ENCODE measurements at regions not wholly inside any gene's neighbourhood (a gene's known extent, or its start where the extent isn't known, plus 50 kb on each side); places are given as distances from the start of the nearest gene placed in this dataset.
"Not testable (repeated sequence)": the region's sequence is repeated elsewhere in the genome, so short reads cannot be mapped to it uniquely, and the experiment has no call there.

GRCh38 chr6:99668036-99668705, 61.5 kb downstream of the PRDM13 start:
- DNase-seq = no peak

GRCh38 chr6:99689916-99690685, 83.5 kb downstream of the PRDM13 start:
- DNase-seq = no peak

- not testable (repeated sequence) for DNase-seq
These were observed 95.7 kb downstream of the PRDM13 start for GRCh38 chr6:99702287-99702686.

- no peak for DNase-seq
These were observed 102.4 kb downstream of the PRDM13 start for GRCh38 chr6:99709062-99709461.

- no peak for DNase-seq
These were observed 104.7 kb downstream of the PRDM13 start for GRCh38 chr6:99711302-99711701.

GRCh38 chr6:99711925-99712324, 105.3 kb downstream of the PRDM13 start:
- no peak for DNase-seq

GRCh38 chr6:99712519-99712918, 105.9 kb downstream of the PRDM13 start:
- DNase-seq = no peak

- not testable (repeated sequence) for DNase-seq
These were observed 115.4 kb downstream of the PRDM13 start for GRCh38 chr6:99722043-99722442.

GRCh38 chr6:99730237-99730636, 123.6 kb downstream of the PRDM13 start:
- DNase-seq = not testable (repeated sequence)

GRCh38 chr6:99736302-99736701, 129.7 kb downstream of the PRDM13 start:
- no peak for DNase-seq

GRCh38 chr6:99739526-99739925, 132.9 kb downstream of the PRDM13 start:
- no peak for DNase-seq

- no peak for DNase-seq
These were observed 134.5 kb downstream of the PRDM13 start for GRCh38 chr6:99741092-99741491.

GRCh38 chr6:99743647-99744046, 137.0 kb downstream of the PRDM13 start:
- no peak for DNase-seq

- no peak for DNase-seq
These were observed 139.0 kb downstream of the PRDM13 start for GRCh38 chr6:99745651-99746050.

- DNase-seq = peak; percentile 65
These were observed 139.7 kb downstream of the PRDM13 start for GRCh38 chr6:99746261-99746895.

- DNase-seq = no peak
These were observed 155.1 kb downstream of the PRDM13 start for GRCh38 chr6:99761711-99762110.

- no peak for DNase-seq
These were observed 161.5 kb downstream of the PRDM13 start for GRCh38 chr6:99768166-99768565.

GRCh38 chr6:99779631-99780555, 173.3 kb downstream of the PRDM13 start:
- no peak for DNase-seq

GRCh38 chr6:99780556-99780885, 173.9 kb downstream of the PRDM13 start:
- no peak for DNase-seq

- DNase-seq = no peak
These were observed 183.1 kb downstream of the PRDM13 start for GRCh38 chr6:99789767-99790166.

GRCh38 chr6:99790679-99791078, 184.0 kb downstream of the PRDM13 start:
- no peak for DNase-seq

GRCh38 chr6:99801805-99802204, 192.2 kb downstream of the MCHR2 start:
- no peak for DNase-seq
